Ovary (tissue), 3 donors: ENCODE measurements at regions not wholly inside any gene's neighbourhood (a gene's known extent, or its start where the extent isn't known, plus 50 kb on each side); places are given as distances from the start of the nearest gene placed in this dataset.

Experiments used
- EP300 ChIP-seq: sonication (generic); formaldehyde crosslinking; IDR thresholded peaks from one replicate; pipeline ENCODE4 v1.6.1; 2017; ENCODE audit warnings: antibody characterized with exemption
- POLR2A ChIP-seq: fragments of 450-650 bp; IDR thresholded peaks from one replicate; pipeline ENCODE4 v1.6.1; 2017; ENCODE audit warnings: antibody characterized with exemption, mild to moderate bottlenecking, moderate library complexity
- TF ChIP-seq, protein P1 (sequence below), 3 donors: fragments of 450-650 bp in 2 of 3; fragments of 200-600 bp in 1 of 3; IDR thresholded peaks; one replicate each; pipeline versions ENCODE4 v1.5.1 to v1.8.0; 2016 to 2022; ENCODE audit warnings: antibody characterized with exemption in 3 of 3, mild to moderate bottlenecking in 1 of 3
- donor health status: DM: no; HTN: no; CAD: no.

DNA sequence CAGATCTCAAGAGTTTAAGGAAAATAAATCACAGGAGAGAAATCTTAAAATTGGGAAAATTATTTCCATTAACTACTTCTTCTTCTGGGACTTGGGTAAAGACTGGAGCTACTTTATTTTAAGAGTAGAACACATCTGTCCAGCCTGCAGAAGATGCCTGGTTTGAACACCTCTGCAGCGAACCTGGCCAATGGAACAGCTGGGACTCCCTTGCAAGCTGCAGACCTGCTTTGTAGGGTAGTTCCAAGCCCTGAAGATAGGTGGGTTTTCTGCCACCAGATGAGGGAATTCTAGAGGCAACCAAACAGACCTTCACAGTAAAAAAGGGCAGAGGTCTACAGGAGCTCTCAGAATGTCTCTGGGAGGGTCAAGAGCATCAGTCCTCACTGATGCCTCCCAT, 86.5 kb upstream of the CACNA1E start:
- TF ChIP-seq EP300 (no peak), POLR2A (no peak)
- TF ChIP-seq, protein P1, sequence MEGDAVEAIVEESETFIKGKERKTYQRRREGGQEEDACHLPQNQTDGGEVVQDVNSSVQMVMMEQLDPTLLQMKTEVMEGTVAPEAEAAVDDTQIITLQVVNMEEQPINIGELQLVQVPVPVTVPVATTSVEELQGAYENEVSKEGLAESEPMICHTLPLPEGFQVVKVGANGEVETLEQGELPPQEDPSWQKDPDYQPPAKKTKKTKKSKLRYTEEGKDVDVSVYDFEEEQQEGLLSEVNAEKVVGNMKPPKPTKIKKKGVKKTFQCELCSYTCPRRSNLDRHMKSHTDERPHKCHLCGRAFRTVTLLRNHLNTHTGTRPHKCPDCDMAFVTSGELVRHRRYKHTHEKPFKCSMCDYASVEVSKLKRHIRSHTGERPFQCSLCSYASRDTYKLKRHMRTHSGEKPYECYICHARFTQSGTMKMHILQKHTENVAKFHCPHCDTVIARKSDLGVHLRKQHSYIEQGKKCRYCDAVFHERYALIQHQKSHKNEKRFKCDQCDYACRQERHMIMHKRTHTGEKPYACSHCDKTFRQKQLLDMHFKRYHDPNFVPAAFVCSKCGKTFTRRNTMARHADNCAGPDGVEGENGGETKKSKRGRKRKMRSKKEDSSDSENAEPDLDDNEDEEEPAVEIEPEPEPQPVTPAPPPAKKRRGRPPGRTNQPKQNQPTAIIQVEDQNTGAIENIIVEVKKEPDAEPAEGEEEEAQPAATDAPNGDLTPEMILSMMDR (IDR thresholded peaks at IDR 0.05), result no peak
